ENCODE measurements at regions not wholly inside any gene's neighbourhood (a gene's known extent, or its start where the extent isn't known, plus 50 kb on each side); places are given as distances from the start of the nearest gene placed in this dataset.

- no peak for TF ChIP-seq CTCF (IDR thresholded peaks at IDR 0.05)
- no peak for TF ChIP-seq POLR2A (IDR thresholded peaks at IDR 0.05)
- TF ChIP-seq POLR2AphosphoS5 (IDR thresholded peaks at IDR 0.05): no peak
Measured at GRCh38 chr1:79667166-79667565, 660.6 kb upstream of the ADGRL4 start.

All from breast epithelium (tissue), 3 donors.